DMS153 (cell line): ENCODE measurements at regions not wholly inside any gene's neighbourhood (a gene's known extent, or its start where the extent isn't known, plus 50 kb on each side); places are given as distances from the start of the nearest gene placed in this dataset.

ENCODE experiments used
- DNase-seq: peaks from one replicate; lab custom pipeline; 2025; lab: John Stamatoyannopoulos, UW

- DNase-seq = no peak
Measured at GRCh38 chr12:125225641-125226040, 160.4 kb downstream of the AACS start.

GRCh38 chr12:125228519-125229260 is 163.5 kb downstream of the AACS start:
- DNase-seq = no peak

- DNase-seq = no peak
Measured at GRCh38 chr12:125229878-125230530, 164.8 kb downstream of the AACS start.

- no peak for DNase-seq
Measured at GRCh38 chr12:125233319-125233718, 168.1 kb downstream of the AACS start.

GRCh38 chr12:125239563-125239962 is 174.3 kb downstream of the AACS start:
- DNase-seq = no peak

- DNase-seq = no peak
Measured at GRCh38 chr12:125240717-125241116, 175.5 kb downstream of the AACS start.

- no peak for DNase-seq
Measured at GRCh38 chr12:125243811-125244210, 178.6 kb downstream of the AACS start.

GRCh38 chr12:125244338-125244737 is 179.1 kb downstream of the AACS start:
- no peak for DNase-seq

- DNase-seq = no peak
Measured at GRCh38 chr12:125245581-125246557, 180.6 kb downstream of the AACS start.

GRCh38 chr12:125247477-125247876 is 182.2 kb downstream of the AACS start:
- no peak for DNase-seq

GRCh38 chr12:125249066-125249824 is 184.0 kb downstream of the AACS start:
- no peak for DNase-seq

GRCh38 chr12:125249932-125250331 is 184.7 kb downstream of the AACS start:
- no peak for DNase-seq

GRCh38 chr12:125254236-125254635 is 189.0 kb downstream of the AACS start:
- no peak for DNase-seq

- DNase-seq = no peak
Measured at GRCh38 chr12:125254856-125255255, 189.6 kb downstream of the AACS start.

GRCh38 chr12:125255935-125256633 is 190.8 kb downstream of the AACS start:
- no peak for DNase-seq

GRCh38 chr12:125256634-125256936 is 191.3 kb downstream of the AACS start:
- DNase-seq = no peak

GRCh38 chr12:125259178-125259867 is 194.1 kb downstream of the AACS start:
- no peak for DNase-seq

- DNase-seq = no peak
Measured at GRCh38 chr12:125262851-125263250, 197.6 kb downstream of the AACS start.

- DNase-seq = no peak
Measured at GRCh38 chr12:125263385-125263784, 198.2 kb downstream of the AACS start.

GRCh38 chr12:125267114-125267513 is 201.9 kb downstream of the AACS start:
- DNase-seq = no peak

- DNase-seq = no peak
Measured at GRCh38 chr12:125269276-125269675, 204.0 kb downstream of the AACS start.
